ENCODE measurements at regions not wholly inside any gene's neighbourhood (a gene's known extent, or its start where the extent isn't known, plus 50 kb on each side); places are given as distances from the start of the nearest gene placed in this dataset.

- no peak overlapping the region for H2AFZ ChIP-seq (ENCODE audit: low read length)
- no peaks in the 10 kb centered on the region for H3K79me2 ChIP-seq (ENCODE audit: insufficient read depth, low read length)
- H3K4me1 ChIP-seq (ENCODE audit: insufficient read depth, low read length), result no peaks in the 10 kb centered on the region
- no peaks in the 10 kb centered on the region for H4K20me1 ChIP-seq (ENCODE audit: insufficient read depth, low read length)
- no peak overlapping the region for H3K27ac ChIP-seq (ENCODE audit: extremely low read length, insufficient read depth, low read length)
- no peak for DNase-seq (ENCODE audit: low spot score)
- FAIRE-seq, result no peak
- no peak for ATAC-seq
- BruUV-seq (replicated peaks), result no TSS peak
- no peaks in the 10 kb centered on the region for H3K9me3 ChIP-seq (ENCODE audit: low read length)
- H3K27me3 ChIP-seq (ENCODE audit: control insufficient read depth in 1 of 2, insufficient read depth in 2 of 2, low read length in 2 of 2), result no peaks in the 10 kb centered on the region
- in situ Hi-C loops (cut with HindIII; ENCODE audit: extremely low pct_ligation_motif_present, low pct_unique_long_range_greater_than_20kb), result no loop called here
- 34% methylated on average over 16 of the region's 16 CpGs for WGBS (ENCODE audit: low lambda C conversion rate)
- H3K9ac ChIP-seq (ENCODE audit: insufficient read depth, low read depth, low read length), result no peak overlapping the region
- no peak for TF ChIP-seq BCL6 (CRISPR knock-in tag; IDR thresholded peaks at IDR 0.05)
- TF ChIP-seq ZNF552 (CRISPR knock-in tag; IDR thresholded peaks at IDR 0.05; ENCODE audit: borderline replicate concordance), result no peak
- no peak for TF ChIP-seq ZNF276 (CRISPR knock-in tag; IDR thresholded peaks at IDR 0.05; ENCODE audit: low read depth)
- no peak for TF ChIP-seq ZMYM2 (CRISPR knock-in tag; IDR thresholded peaks at IDR 0.05)
- no peak for TF ChIP-seq ZNF550 (CRISPR knock-in tag; IDR thresholded peaks at IDR 0.05; ENCODE audit: borderline replicate concordance)
- TF ChIP-seq TRIM24 (CRISPR knock-in tag; IDR thresholded peaks at IDR 0.05), result no peak
- no peak for TF ChIP-seq MLLT10 (CRISPR knock-in tag; IDR thresholded peaks at IDR 0.05)
- no peak for TF ChIP-seq ZNF275 (CRISPR knock-in tag; IDR thresholded peaks at IDR 0.05; ENCODE audit: borderline replicate concordance)
- no peak for TF ChIP-seq PAF1 (CRISPR knock-in tag; IDR thresholded peaks at IDR 0.05)
- CTCF ChIA-PET (ENCODE audit: low intra/inter-chr PET ratio, low total read pairs), result no interaction called here
- POLR2A ChIA-PET, result no interaction called here
- intact Hi-C loops (cut with micrococcal nuclease; ENCODE audit: unreplicated experiment), result no loop called here
- no peak overlapping the region for H3K4me2 ChIP-seq (ENCODE audit: low read depth, low read length)
- H3K36me3 ChIP-seq (replicated peaks in 1 of 2; ENCODE audit: control insufficient read depth in 1 of 2, insufficient read depth in 2 of 2, low read length in 2 of 2), result no peaks in the 10 kb centered on the region
- H3K4me3 ChIP-seq (replicated peaks in 1 of 3; ENCODE audit: insufficient read depth in 1 of 3, low read depth in 2 of 3, low read length in 3 of 3), result no peak overlapping the region
These were observed 404.7 kb downstream of the TLE4 start for GRCh38 chr9:79976257-79977073.
